Keratinocyte (primary cell): ENCODE measurements at regions not wholly inside any gene's neighbourhood (a gene's known extent, or its start where the extent isn't known, plus 50 kb on each side); places are given as distances from the start of the nearest gene placed in this dataset.

Source experiments
- DNase-seq: peaks from one replicate; pipeline ENCODE4 v3.0.0-alpha.2; 2011; ENCODE audit warnings: low read depth, missing footprints, low spot score
- FAIRE-seq: peaks from 2 replicates; lab custom pipeline; 2011; peaks lifted over from hg19 to GRCh38; lab: Jason Lieb, UNC
- H2AFZ ChIP-seq: 2 replicates; pipeline ENCODE4 v1.6.0; 2012; ENCODE audit warnings: low read length, control low read depth, inconsistent platforms; ENCODE audit not compliant: control insufficient read depth
- H3K27ac ChIP-seq: 2 replicates; pipeline ENCODE4 v1.5.1; 2011; ENCODE audit warnings: low read length; ENCODE audit not compliant: control insufficient read depth, insufficient read depth
- H3K27me3 ChIP-seq: 3 replicates; pipeline ENCODE4 v1.6.0; 2011; ENCODE audit warnings: low read length; ENCODE audit not compliant: control insufficient read depth, insufficient read depth; ENCODE audit errors: extremely low read depth
- H3K36me3 ChIP-seq, 2 experiments: 2 replicates in 1 of 2; 3 replicates in 1 of 2; pipeline ENCODE4 v1.5.1; 2011; ENCODE audit warnings: low read length in 2 of 2, mild to moderate bottlenecking in 1 of 2; ENCODE audit not compliant: control insufficient read depth in 2 of 2, insufficient read depth in 2 of 2; ENCODE audit errors: extremely low read depth in 1 of 2
- H3K4me1 ChIP-seq: 3 replicates; pipeline ENCODE4 v1.5.1; 2011; ENCODE audit warnings: low read length; ENCODE audit not compliant: control insufficient read depth, insufficient read depth; ENCODE audit errors: extremely low read depth
- H3K4me2 ChIP-seq: 3 replicates; pipeline ENCODE4 v1.6.0; 2011; ENCODE audit warnings: low read depth, low read length; ENCODE audit not compliant: control insufficient read depth, insufficient read depth; ENCODE audit errors: extremely low read depth
- H3K4me3 ChIP-seq, 3 experiments: fragments of 200-600 bp in 1 of 3; sonication (generic) in 1 of 3; 2 replicates in 2 of 3; 3 replicates in 1 of 3; pipeline ENCODE4 v1.5.1; 2011 to 2016; ENCODE audit warnings: low read length in 3 of 3, mild to moderate bottlenecking in 3 of 3, control low read depth in 2 of 3, inconsistent platforms in 1 of 3, low read depth in 1 of 3, mixed read lengths in 1 of 3, mixed run types in 1 of 3, moderate library complexity in 1 of 3; ENCODE audit not compliant: control insufficient read depth in 2 of 3, insufficient read depth in 2 of 3; ENCODE audit errors: extremely low read depth in 1 of 3
- H3K79me2 ChIP-seq: 2 replicates; pipeline ENCODE4 v1.6.0; 2012; ENCODE audit warnings: low read length; ENCODE audit not compliant: control insufficient read depth, insufficient read depth
- H3K9ac ChIP-seq: 3 replicates; pipeline ENCODE4 v1.6.0; 2011; ENCODE audit warnings: low read length; ENCODE audit not compliant: control insufficient read depth, insufficient read depth; ENCODE audit errors: extremely low read depth
- H3K9me1 ChIP-seq: 3 replicates; pipeline ENCODE4 v1.6.0; 2011; ENCODE audit warnings: low read length; ENCODE audit not compliant: control insufficient read depth, insufficient read depth; ENCODE audit errors: extremely low read depth
- H3K9me3 ChIP-seq: 2 replicates; pipeline ENCODE4 v1.5.1; 2012; ENCODE audit warnings: low read depth, low read length; ENCODE audit not compliant: control insufficient read depth
- H4K20me1 ChIP-seq: 3 replicates; pipeline ENCODE4 v1.6.0; 2011; ENCODE audit warnings: low read length; ENCODE audit not compliant: control insufficient read depth, insufficient read depth; ENCODE audit errors: extremely low read depth
- CTCF ChIP-seq, 3 experiments: IDR thresholded peaks in 1 of 3; conservative IDR thresholded peaks in 1 of 3; optimal IDR thresholded peaks in 1 of 3; 2 replicates in 2 of 3; 3 replicates in 1 of 3; pipeline versions ENCODE3 to v1.5.1; 2011; ENCODE audit warnings: low read length in 3 of 3, mild to moderate bottlenecking in 3 of 3, moderate library complexity in 2 of 3, control low read depth in 1 of 3, inconsistent platforms in 1 of 3; ENCODE audit not compliant: insufficient read depth in 2 of 3; ENCODE audit errors: extremely low read depth in 1 of 3
- EZH2 ChIP-seq: IDR thresholded peaks from one replicate; pipeline ENCODE4 v1.6.1; 2012; ENCODE audit warnings: inconsistent platforms, mild to moderate bottlenecking, low read length, moderate library complexity
- dilution Hi-C: fragments of 300-500 bp; cut with MboI; formaldehyde crosslinking; loops from one replicate; pipeline ENCODE4 v1.7.0; 2020; ENCODE audit warnings: low sequenced_read_pairs; ENCODE audit not compliant: extremely low pct_ligation_motif_present

- Histone ChIP-seq H3K9me1 (no peaks in the 10 kb centered on the region), H3K79me2 (no peaks in the 10 kb centered on the region), H3K9ac (no peak overlapping the region), H3K27me3 (no peaks in the 10 kb centered on the region), H3K36me3 (no peaks in the 10 kb centered on the region), H3K4me3 (no peak overlapping the region), H2AFZ (no peak overlapping the region), H4K20me1 (no peaks in the 10 kb centered on the region), H3K9me3 (peaks cover 3% of the 10 kb centered on the region), H3K27ac (no peak overlapping the region), H3K4me2 (no peak overlapping the region), H3K4me1 (no peaks in the 10 kb centered on the region)
- dilution Hi-C loops: no loop called here
- FAIRE-seq (no peak), DNase-seq (no peak)
- TF ChIP-seq EZH2: no peak
- TF ChIP-seq CTCF (optimal IDR thresholded peaks at IDR 0.05 in 1 of 3, IDR thresholded peaks at IDR 0.05 in 1 of 3, conservative IDR thresholded peaks at IDR 0.05 in 1 of 3; ENCODE audit: extremely low read depth in 1 of 3, insufficient read depth in 2 of 3, low read length in 3 of 3): no peak
Observed at GRCh38 chr6:167588920-167589614, 237.6 kb upstream of the AFDN start.

- Histone ChIP-seq H3K79me2 (no peaks in the 10 kb centered on the region), H3K4me3 (no peak overlapping the region), H3K27ac (no peak overlapping the region), H3K9me3 (peaks cover 3% of the 10 kb centered on the region), H4K20me1 (no peaks in the 10 kb centered on the region), H3K9ac (no peak overlapping the region), H3K27me3 (no peaks in the 10 kb centered on the region), H3K36me3 (no peaks in the 10 kb centered on the region), H3K9me1 (no peaks in the 10 kb centered on the region), H2AFZ (no peak overlapping the region), H3K4me2 (no peak overlapping the region), H3K4me1 (no peaks in the 10 kb centered on the region)
- DNase-seq (no peak), FAIRE-seq (no peak)
- TF ChIP-seq CTCF (optimal IDR thresholded peaks at IDR 0.05 in 1 of 3, IDR thresholded peaks at IDR 0.05 in 1 of 3, conservative IDR thresholded peaks at IDR 0.05 in 1 of 3; ENCODE audit: extremely low read depth in 1 of 3, insufficient read depth in 2 of 3, low read length in 3 of 3) (no peak), EZH2 (no peak)
- dilution Hi-C loops: no loop called here
Observed at GRCh38 chr6:167589615-167589940, 237.1 kb upstream of the AFDN start.
